ENCODE measurements at regions not wholly inside any gene's neighbourhood (a gene's known extent, or its start where the extent isn't known, plus 50 kb on each side); places are given as distances from the start of the nearest gene placed in this dataset.

DNA sequence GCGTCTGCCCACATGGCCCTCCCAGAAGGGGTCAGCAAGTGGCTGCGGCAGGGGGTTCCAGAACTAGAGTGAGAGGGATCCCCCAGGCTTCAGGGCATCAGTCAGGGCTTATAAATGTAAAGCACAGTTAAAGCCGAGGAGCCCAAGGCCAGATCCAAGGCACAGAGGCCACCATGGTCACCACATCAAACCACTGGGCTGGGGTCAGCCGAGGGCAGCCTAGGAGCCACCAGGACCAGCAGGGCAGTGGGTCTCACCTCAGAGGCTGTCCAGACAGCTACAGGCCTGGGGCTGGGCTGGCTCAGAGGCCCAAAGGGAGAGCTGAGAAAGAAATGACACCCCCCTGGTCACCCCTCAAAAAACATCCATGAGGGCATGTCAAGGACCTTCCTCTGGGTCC lies 188.5 kb downstream of the INHBB start:
- TF ChIP-seq, protein P1, sequence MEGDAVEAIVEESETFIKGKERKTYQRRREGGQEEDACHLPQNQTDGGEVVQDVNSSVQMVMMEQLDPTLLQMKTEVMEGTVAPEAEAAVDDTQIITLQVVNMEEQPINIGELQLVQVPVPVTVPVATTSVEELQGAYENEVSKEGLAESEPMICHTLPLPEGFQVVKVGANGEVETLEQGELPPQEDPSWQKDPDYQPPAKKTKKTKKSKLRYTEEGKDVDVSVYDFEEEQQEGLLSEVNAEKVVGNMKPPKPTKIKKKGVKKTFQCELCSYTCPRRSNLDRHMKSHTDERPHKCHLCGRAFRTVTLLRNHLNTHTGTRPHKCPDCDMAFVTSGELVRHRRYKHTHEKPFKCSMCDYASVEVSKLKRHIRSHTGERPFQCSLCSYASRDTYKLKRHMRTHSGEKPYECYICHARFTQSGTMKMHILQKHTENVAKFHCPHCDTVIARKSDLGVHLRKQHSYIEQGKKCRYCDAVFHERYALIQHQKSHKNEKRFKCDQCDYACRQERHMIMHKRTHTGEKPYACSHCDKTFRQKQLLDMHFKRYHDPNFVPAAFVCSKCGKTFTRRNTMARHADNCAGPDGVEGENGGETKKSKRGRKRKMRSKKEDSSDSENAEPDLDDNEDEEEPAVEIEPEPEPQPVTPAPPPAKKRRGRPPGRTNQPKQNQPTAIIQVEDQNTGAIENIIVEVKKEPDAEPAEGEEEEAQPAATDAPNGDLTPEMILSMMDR (IDR thresholded peaks at IDR 0.05): no peak

DNA sequence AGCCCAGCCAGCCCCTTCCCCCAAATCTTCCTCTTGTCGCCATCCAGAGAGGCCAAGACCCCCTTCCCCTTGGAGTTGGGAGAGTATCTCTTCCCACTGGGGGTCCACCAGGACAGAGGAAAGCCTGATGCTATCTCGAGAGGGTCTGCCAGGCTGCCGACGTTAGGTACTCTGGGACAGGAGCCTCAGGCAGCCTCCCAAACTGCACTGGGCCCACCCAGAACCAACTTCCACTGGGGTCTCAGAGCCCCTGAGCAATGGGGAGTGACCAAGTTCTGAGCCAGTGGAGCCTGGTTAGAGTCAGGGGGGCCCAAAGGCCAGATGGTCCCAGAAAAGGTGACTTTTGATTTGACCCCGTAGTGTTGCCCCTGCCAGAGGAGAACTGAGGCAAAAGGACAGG lies 189.1 kb downstream of the INHBB start:
- TF ChIP-seq, protein P1 (IDR thresholded peaks at IDR 0.05): no peak

DNA sequence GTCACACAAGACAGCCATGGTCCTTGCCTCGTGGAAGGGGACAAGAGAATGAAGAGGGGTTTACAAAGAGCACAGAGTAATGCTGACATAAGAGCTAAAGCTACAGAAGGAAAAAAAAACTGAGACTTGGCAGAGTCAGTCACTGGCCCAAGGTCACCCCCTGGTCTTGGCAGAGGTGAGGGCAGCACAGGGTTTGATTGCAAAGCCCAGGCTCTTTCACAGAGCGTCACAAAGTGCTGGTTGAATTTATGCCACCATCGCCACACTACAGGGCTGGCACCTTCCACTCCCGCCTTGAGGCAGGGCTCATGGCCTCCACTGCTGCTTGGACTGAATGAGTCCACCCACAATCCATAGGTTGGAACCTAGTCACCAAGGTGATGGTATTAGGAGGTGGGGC lies 190.2 kb downstream of the INHBB start:
- TF ChIP-seq, protein P1 (IDR thresholded peaks at IDR 0.05): no peak

DNA sequence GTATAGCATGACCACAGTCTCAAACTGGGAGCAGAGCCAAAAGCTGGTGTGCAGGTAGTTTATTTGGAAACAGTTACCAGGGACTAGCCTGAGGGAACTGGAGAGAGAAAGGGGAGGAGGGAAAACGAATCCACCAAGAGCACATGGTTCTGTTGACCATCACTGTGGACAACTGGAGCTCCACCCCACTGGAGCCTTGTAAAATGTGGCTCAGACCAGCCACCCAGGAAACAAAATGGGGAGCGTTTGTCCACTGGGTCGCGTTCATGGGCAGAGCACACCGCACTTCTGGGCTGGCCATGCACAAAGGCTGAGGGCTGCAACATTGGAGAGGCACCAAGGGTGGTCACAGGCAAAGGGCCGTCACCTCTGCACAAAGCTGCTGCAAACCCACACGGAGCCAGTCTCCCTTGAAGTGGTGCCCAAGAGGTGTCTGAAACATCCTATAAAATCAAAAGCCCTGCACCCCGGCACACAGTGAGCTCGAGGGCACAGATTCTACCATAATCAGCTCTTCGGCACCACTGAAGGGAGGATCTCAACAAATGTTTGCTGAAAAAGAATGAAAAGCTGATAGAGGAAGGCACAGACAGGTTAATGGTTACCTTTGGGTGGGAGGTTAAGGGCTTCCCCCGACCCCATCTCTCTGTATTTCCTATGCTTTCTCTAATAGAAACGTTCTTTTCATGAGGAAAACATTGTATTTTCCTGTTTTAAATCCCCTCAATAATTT lies 192.9 kb downstream of the INHBB start:
- TF ChIP-seq, protein P1 (IDR thresholded peaks at IDR 0.05): no peak

DNA sequence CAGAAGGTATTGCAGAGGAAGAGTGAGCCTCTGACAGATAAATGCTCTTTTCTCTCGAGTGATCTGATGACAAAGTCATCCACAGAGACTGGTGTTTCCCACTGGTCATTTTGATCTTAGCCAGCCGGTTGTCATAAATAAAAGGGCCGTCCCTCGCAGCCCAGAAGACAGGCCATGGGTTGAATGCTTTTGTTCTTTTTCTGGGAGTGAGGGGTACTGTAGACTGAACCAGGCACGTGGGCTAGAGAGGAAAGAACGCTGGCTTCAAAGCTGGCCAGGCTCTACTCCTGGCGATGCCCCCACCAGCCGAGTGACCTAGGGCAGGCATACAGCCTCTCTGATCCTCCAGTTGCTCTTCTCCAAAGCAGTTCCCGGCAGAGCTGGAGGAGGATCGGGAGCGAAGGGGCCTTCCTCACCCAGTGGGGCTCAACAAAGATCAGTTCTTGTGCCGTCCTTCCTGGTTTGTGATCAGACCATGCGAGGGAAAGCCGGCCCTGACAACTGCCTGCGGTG lies 193.5 kb downstream of the INHBB start:
- TF ChIP-seq, protein P1 (IDR thresholded peaks at IDR 0.05): no peak

DNA sequence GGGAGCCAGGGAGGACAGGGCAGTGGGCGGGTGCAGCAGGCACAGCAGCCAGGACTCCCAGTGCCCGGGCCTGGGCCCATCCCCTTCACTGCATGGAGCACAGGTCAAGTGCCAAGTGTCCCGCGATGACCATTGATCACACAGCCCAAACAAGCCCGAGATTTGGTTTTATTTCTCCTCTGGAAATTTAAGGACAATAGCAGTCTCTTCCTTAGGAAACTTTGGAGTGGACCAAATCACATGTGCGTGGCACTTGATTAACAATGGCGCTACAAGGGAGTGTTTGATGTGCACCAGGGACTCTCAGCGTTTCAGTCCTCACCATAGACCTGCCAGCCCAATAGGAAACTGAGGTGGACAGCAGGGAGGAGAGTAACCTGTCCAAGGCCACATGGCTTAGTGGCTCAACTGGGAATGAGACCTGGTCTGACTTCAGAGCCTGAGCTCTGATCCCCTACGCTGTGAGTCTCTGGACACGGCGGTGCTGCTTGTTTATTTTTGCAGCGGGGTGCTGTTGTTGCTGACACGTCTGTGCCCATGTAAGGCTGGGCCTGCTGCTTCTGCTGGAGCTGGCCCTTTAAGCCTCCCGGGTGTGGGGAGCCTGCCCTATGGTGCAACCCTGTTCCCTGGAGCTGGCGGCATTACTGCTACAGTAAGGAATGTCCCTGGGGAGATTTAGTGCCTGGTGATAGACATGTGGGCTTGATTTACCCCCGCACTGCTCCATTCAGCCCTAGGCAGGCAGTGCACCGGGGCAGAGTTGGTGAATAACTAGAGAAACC lies 194.2 kb downstream of the INHBB start:
- TF ChIP-seq, protein P1 (IDR thresholded peaks at IDR 0.05): no peak

DNA sequence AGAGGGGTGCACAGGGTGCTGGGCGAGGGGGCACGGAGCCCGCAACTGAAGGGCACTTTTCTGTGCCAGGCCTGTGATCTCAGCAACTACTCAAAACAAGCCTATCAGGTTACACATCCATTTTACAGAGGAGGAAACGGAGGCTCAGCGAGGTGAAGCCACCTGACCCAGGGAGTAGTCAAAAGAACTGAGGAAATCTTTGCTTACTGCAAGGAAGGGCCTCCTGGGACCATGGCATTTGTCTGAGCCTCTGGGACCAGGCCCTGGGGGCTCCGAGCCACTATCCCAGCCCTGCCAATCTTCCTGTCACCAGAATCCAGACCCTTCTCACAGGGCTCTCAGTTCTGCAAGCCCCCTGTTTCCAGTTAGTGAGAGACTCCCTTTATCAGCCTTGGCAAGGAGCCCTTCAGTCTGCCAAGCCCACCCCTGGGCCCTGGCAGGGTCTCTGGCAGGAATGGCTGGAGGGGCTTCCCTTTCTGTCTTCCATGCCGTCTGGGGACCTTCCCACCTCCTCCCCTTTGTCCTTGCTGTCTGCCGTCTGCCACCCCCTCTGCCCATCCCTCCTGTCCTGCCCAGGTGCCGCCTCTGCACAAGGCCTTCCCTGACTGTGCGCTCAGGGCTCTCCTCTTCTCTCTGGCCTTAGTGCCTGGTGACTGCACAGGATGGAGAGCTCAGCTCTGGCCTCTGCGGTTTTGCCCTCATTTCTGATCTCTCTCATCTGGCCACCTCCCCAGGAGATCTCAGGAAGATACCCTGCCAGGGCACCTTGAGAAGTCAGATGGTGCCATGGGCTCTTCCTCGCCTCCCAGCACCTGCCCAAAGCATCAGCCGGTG lies 194.7 kb upstream of the GLI2 start:
- TF ChIP-seq, protein P1 (IDR thresholded peaks at IDR 0.05): no peak
